ENCODE measurements at regions not wholly inside any gene's neighbourhood (a gene's known extent, or its start where the extent isn't known, plus 50 kb on each side); places are given as distances from the start of the nearest gene placed in this dataset.

GRCh38 chr10:123942114-123942861 lies 50.7 kb upstream of the CPXM2 start:
- CTCF ChIA-PET: no interaction called here
- no peak for ATAC-seq
- H3K9me3 Mint-ChIP-seq: no peaks in the 10 kb centered on the region
- peaks cover 1% of the 10 kb centered on the region for H3K27me3 Mint-ChIP-seq
- DNase-seq: no peak
- no peak for TF ChIP-seq CTCF (IDR thresholded peaks at IDR 0.05)
- POLR2A ChIA-PET: no interaction called here
- no peaks in the 10 kb centered on the region for H3K4me1 Mint-ChIP-seq (ENCODE audit: low read depth)
- intact Hi-C loops (cut with micrococcal nuclease): no loop called here
- no peak overlapping the region for H3K27ac Mint-ChIP-seq
- H3K4me3 Mint-ChIP-seq: no peak overlapping the region
- no peaks in the 10 kb centered on the region for H3K36me3 Mint-ChIP-seq (ENCODE audit: low read depth)
